IMR-90 (cell line): ENCODE measurements at regions not wholly inside any gene's neighbourhood (a gene's known extent, or its start where the extent isn't known, plus 50 kb on each side); places are given as distances from the start of the nearest gene placed in this dataset.

Experiments used
- ATAC-seq: fragments of 200-7000 bp; cut with Tn5 transposase; 2 replicates; pipeline ENCODE4 v1.9.1; 2020; ENCODE audit warnings: low read depth, mild to moderate bottlenecking, moderate library complexity
- BruUV-seq: library from RNA; stranded (reverse); fragments of 400-500 nt; replicated peaks from 2 replicates; lab custom pipeline; 2021; lab: Mats Ljungman, UMichigan
- CTCF ChIA-PET: fragments of 300-600 bp; formaldehyde crosslinking; extraction: SDS; loops from one replicate; lab custom pipeline; 2021; ENCODE audit warnings: antibody characterized with exemption; lab: Yijun Ruan, JAX
- POLR2A ChIA-PET: fragments of 300-600 bp; sonication (Branson Sonifier 250); formaldehyde crosslinking; loops from one replicate; lab custom pipeline; 2022; ENCODE audit warnings: antibody characterized with exemption; ENCODE audit not compliant: unreplicated experiment; lab: Charles Lee
- DNase-seq: peaks from one replicate; pipeline ENCODE4 v3.0.0; 2013
- H2AFZ ChIP-seq: replicated peaks from 2 replicates; pipeline ENCODE3; 2013; ENCODE audit warnings: low read length, mild to moderate bottlenecking; ENCODE audit not compliant: poor library complexity
- H2AK5ac ChIP-seq: 2 replicates; pipeline ENCODE4 v1.6.1; 2013; ENCODE audit warnings: low read depth, low read length, inconsistent platforms
- H2AK9ac ChIP-seq: replicated peaks from 2 replicates; pipeline ENCODE3; 2013; ENCODE audit warnings: mild to moderate bottlenecking, low read depth, low read length, moderate library complexity; ENCODE audit not compliant: poor library complexity
- H2BK120ac ChIP-seq: 2 replicates; pipeline ENCODE4 v1.6.1; 2013; ENCODE audit warnings: low read depth, low read length, inconsistent platforms
- H2BK15ac ChIP-seq: 3 replicates; pipeline ENCODE4 v1.6.1; 2013; ENCODE audit warnings: low read depth, low read length, inconsistent platforms
- H2BK20ac ChIP-seq: 2 replicates; pipeline ENCODE4 v1.6.1; 2013; ENCODE audit warnings: low read depth, mild to moderate bottlenecking, inconsistent platforms, low read length, moderate library complexity
- H2BK5ac ChIP-seq: 2 replicates; pipeline ENCODE4 v1.6.1; 2013; ENCODE audit warnings: mild to moderate bottlenecking, low read depth, low read length, inconsistent platforms; ENCODE audit not compliant: poor library complexity, severe bottlenecking
- H3K14ac ChIP-seq: replicated peaks from 2 replicates; pipeline ENCODE4 v1.6.1; 2013; ENCODE audit warnings: low read depth, low read length, inconsistent platforms
- H3K18ac ChIP-seq: 2 replicates; pipeline ENCODE4 v1.6.1; 2013; ENCODE audit warnings: low read depth, low read length, control low read depth
- H3K23ac ChIP-seq: 2 replicates; pipeline ENCODE4 v1.6.1; 2013; ENCODE audit warnings: low read depth, low read length, inconsistent platforms
- H3K27ac ChIP-seq: 2 replicates; pipeline ENCODE4 v1.5.1; 2013; ENCODE audit warnings: mild to moderate bottlenecking, control low read depth, low read length; ENCODE audit not compliant: insufficient read depth
- H3K27me3 ChIP-seq: 2 replicates; pipeline ENCODE4 v1.6.1; 2013; ENCODE audit warnings: low read length; ENCODE audit not compliant: control insufficient read depth, insufficient read depth
- H3K36me3 ChIP-seq: 2 replicates; pipeline ENCODE4 v1.6.1; 2013; ENCODE audit warnings: low read length, mixed read lengths; ENCODE audit not compliant: control insufficient read depth, insufficient read depth
- H3K4ac ChIP-seq: 2 replicates; pipeline ENCODE4 v1.6.1; 2013; ENCODE audit warnings: low read depth, low read length, inconsistent platforms
- H3K4me1 ChIP-seq: 2 replicates; pipeline ENCODE4 v1.6.1; 2013; ENCODE audit warnings: low read length, mixed read lengths; ENCODE audit not compliant: control insufficient read depth, insufficient read depth
- H3K4me2 ChIP-seq: 2 replicates; pipeline ENCODE4 v1.6.1; 2013; ENCODE audit warnings: low read depth, mild to moderate bottlenecking, control low read depth, low read length, moderate library complexity
- H3K4me3 ChIP-seq: 2 replicates; pipeline ENCODE4 v1.5.1; 2013; ENCODE audit warnings: low read depth, mild to moderate bottlenecking, control low read depth, low read length, moderate library complexity; ENCODE audit not compliant: insufficient read depth
- H3K56ac ChIP-seq: 2 replicates; pipeline ENCODE4 v1.6.1; 2013; ENCODE audit warnings: low read length, inconsistent platforms; ENCODE audit not compliant: insufficient read depth; ENCODE audit errors: extremely low read depth
- H3K79me1 ChIP-seq, 2 experiments: 2 replicates each; pipeline ENCODE4 v1.6.1; 2013; ENCODE audit warnings: low read length in 2 of 2, inconsistent platforms in 1 of 2, low read depth in 1 of 2
- H3K9ac ChIP-seq: 2 replicates; pipeline ENCODE4 v1.6.1; 2013; ENCODE audit warnings: low read depth, low read length, control low read depth
- H3K9me1 ChIP-seq: 2 replicates; pipeline ENCODE4 v1.6.1; 2013; ENCODE audit warnings: low read length, inconsistent platforms; ENCODE audit not compliant: insufficient read depth
- H3K9me3 ChIP-seq: 2 replicates; pipeline ENCODE4 v1.6.1; 2013; ENCODE audit warnings: low read length; ENCODE audit not compliant: control insufficient read depth, insufficient read depth
- H4K20me1 ChIP-seq: 2 replicates; pipeline ENCODE4 v1.6.1; 2013; ENCODE audit warnings: low read length, inconsistent platforms; ENCODE audit not compliant: insufficient read depth
- H4K5ac ChIP-seq: 2 replicates; pipeline ENCODE4 v1.6.1; 2013; ENCODE audit warnings: mild to moderate bottlenecking, low read depth, low read length, control low read depth
- H4K8ac ChIP-seq, 2 experiments: 2 replicates each; pipeline ENCODE4 v1.6.1; 2013; ENCODE audit warnings: low read depth in 2 of 2, low read length in 2 of 2, control low read depth in 1 of 2, inconsistent platforms in 1 of 2
- H4K91ac ChIP-seq: 2 replicates; pipeline ENCODE4 v1.6.1; 2013; ENCODE audit warnings: low read depth, low read length, inconsistent platforms; ENCODE audit not compliant: insufficient read depth
- BHLHE40 ChIP-seq: fragments of 150-350 bp; IDR thresholded peaks from 2 replicates; pipeline ENCODE4 v1.6.1; 2016; ENCODE audit warnings: mild to moderate bottlenecking, low read depth, low read length
- CEBPB ChIP-seq: IDR thresholded peaks from 2 replicates; pipeline ENCODE4 v1.6.1; 2012; ENCODE audit warnings: low read depth, low read length, improper control_type of control experiment
- CHD1 ChIP-seq: IDR thresholded peaks from 2 replicates; pipeline ENCODE4 v1.6.1; 2012; ENCODE audit warnings: low read depth, low read length, improper control_type of control experiment
- FOS ChIP-seq: fragments of 150-350 bp; IDR thresholded peaks from 2 replicates; pipeline ENCODE4 v1.6.1; 2016; ENCODE audit warnings: low read depth, low read length
- MAFK ChIP-seq: IDR thresholded peaks from 2 replicates; pipeline ENCODE4 v1.6.1; 2012; ENCODE audit warnings: low read depth, low read length, improper control_type of control experiment
- MAZ ChIP-seq: IDR thresholded peaks from 2 replicates; pipeline ENCODE4 v1.6.1; 2012; ENCODE audit warnings: low read depth, mild to moderate bottlenecking, low read length, improper control_type of control experiment, moderate library complexity, borderline replicate concordance
- MXI1 ChIP-seq: IDR thresholded peaks from 2 replicates; pipeline ENCODE4 v1.6.1; 2012; ENCODE audit warnings: low read depth, mild to moderate bottlenecking, low read length, moderate library complexity, borderline replicate concordance
- NFE2L2 ChIP-seq: fragments of 150-350 bp; IDR thresholded peaks from 2 replicates; pipeline ENCODE4 v1.6.1; 2016; ENCODE audit warnings: low read depth, mild to moderate bottlenecking, low read length
- POLR2A ChIP-seq: IDR thresholded peaks from 2 replicates; pipeline ENCODE4 v1.6.1; 2012; ENCODE audit warnings: mild to moderate bottlenecking, low read depth, low read length
- RAD21 ChIP-seq: IDR thresholded peaks from 2 replicates; pipeline ENCODE4 v1.6.1; 2012; ENCODE audit warnings: low read length, improper control_type of control experiment
- RCOR1 ChIP-seq: IDR thresholded peaks from 2 replicates; pipeline ENCODE4 v1.6.1; 2012; ENCODE audit warnings: mild to moderate bottlenecking, low read length, improper control_type of control experiment; ENCODE audit not compliant: insufficient replicate concordance
- RFX5 ChIP-seq: IDR thresholded peaks from 2 replicates; pipeline ENCODE4 v1.8.0; 2012; ENCODE audit warnings: low read depth, mild to moderate bottlenecking, low read length, moderate library complexity
- SMC3 ChIP-seq: fragments of 150-350 bp; IDR thresholded peaks from 2 replicates; pipeline ENCODE4 v1.6.1; 2016; ENCODE audit warnings: low read depth, mild to moderate bottlenecking, antibody characterized with exemption, low read length, moderate library complexity
- WGBS, 2 experiments: methylation state at CpG; one replicate each; pipeline versions ENCODE4 v1.1.5 to v1.1.7; 2013; ENCODE audit warnings: missing lambda C conversion rate in 2 of 2; ENCODE audit not compliant: insufficient read length in 1 of 2; ENCODE audit errors: extremely low coverage in 2 of 2; 5-methylcytosine and 5-hydroxymethylcytosine counted together
- dilution Hi-C: fragments of 300-500 bp; cut with HindIII; formaldehyde crosslinking; loops from one replicate; pipeline ENCODE4 v1.14.3; 2018; ENCODE audit warnings: low sequenced_read_pairs; ENCODE audit not compliant: unreplicated experiment
- in situ Hi-C: fragments of 300-500 bp; cut with MboI; formaldehyde crosslinking; loops from 3 replicates; pipeline ENCODE4 v1.14.3; 2019; ENCODE audit warnings: low sequenced_read_pairs, inconsistent platforms, mixed read lengths
- intact Hi-C: fragments of 100-400 bp; cut with micrococcal nuclease; formaldehyde crosslinking; loops from 2 replicates; pipeline ENCODE4 v1.10.0; 2022
- TF ChIP-seq, protein P1 (sequence below): conservative IDR thresholded peaks from 2 replicates; pipeline ENCODE4 v1.5.1; 2012; ENCODE audit warnings: mild to moderate bottlenecking, low read depth, low read length, improper control_type of control experiment
- TF ChIP-seq, protein P2 (sequence below): fragments of 150-350 bp; IDR thresholded peaks from 2 replicates; pipeline ENCODE4 v1.6.1; 2016; ENCODE audit warnings: low read depth, mild to moderate bottlenecking, low read length, moderate library complexity, borderline replicate concordance
- TF ChIP-seq, protein P3 (sequence below): fragments of 150-350 bp; IDR thresholded peaks from 2 replicates; pipeline ENCODE4 v1.6.1; 2017; ENCODE audit warnings: mild to moderate bottlenecking, antibody characterized with exemption, low read length, low read depth

DNA sequence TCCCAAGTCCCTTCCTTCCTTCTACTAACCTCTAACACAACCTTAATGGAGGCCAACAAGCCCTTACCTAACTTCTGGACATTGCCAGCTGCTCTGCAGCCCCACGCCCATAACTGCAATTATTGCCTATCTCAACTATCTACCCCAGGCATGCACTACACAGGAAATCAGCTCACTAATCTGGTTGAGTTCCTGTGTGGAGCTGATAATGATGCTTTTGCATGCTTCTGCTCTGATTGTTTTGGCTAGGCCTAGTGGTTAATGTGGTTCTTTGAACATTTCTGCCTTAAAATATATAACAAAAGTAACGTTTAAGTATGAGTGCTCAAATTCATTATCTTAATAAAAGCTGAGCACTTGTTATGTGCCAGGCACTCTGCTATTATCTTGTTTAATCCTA is 463.9 kb downstream of the MFSD1 start:
- no peak overlapping the region for H3K56ac ChIP-seq
- no peak overlapping the region for H3K27ac ChIP-seq
- no peak overlapping the region for H3K18ac ChIP-seq
- no peak for ATAC-seq
- no peaks in the 10 kb centered on the region for H3K79me1 ChIP-seq
- no peaks in the 10 kb centered on the region for H4K20me1 ChIP-seq
- no peak overlapping the region for H2AK5ac ChIP-seq
- H3K9ac ChIP-seq, result no peak overlapping the region
- ChIA-PET CTCF (interaction anchor here (0.7 to 1.7 kb wide), 2 partner anchors 16 to 321 kb away, joined by 3 to 8 read pairs; no protein-coding TSS in a partner anchor), POLR2A (no interaction called here)
- no peak overlapping the region for H2BK20ac ChIP-seq
- no peaks in the 10 kb centered on the region for H3K9me3 ChIP-seq
- H3K36me3 ChIP-seq, result no peaks in the 10 kb centered on the region
- H2AK9ac ChIP-seq, result no peak overlapping the region
- H3K4me3 ChIP-seq, result no peak overlapping the region
- DNase-seq, result no peak
- intact Hi-C loops (loop anchor here (5.0 kb wide), 1 partner anchor 617 kb away; no protein-coding TSS in a partner anchor), dilution Hi-C loops (no loop called here), in situ Hi-C loops (loop anchor here (5.0 to 25.0 kb wide), 3 partner anchors 542 to 747 kb away; partner anchors contain the start of gene GFM1)
- BruUV-seq, result no TSS peak
- peaks cover 5% of the 10 kb centered on the region; the same call in 1 of the 2 replicates for H3K27me3 ChIP-seq
- H2BK5ac ChIP-seq, result no peak overlapping the region
- no peak overlapping the region for H4K5ac ChIP-seq
- no peak overlapping the region for H3K23ac ChIP-seq
- H3K9me1 ChIP-seq, result no peaks in the 10 kb centered on the region
- H3K14ac ChIP-seq, result no peak overlapping the region
- no peaks in the 10 kb centered on the region for H3K4me1 ChIP-seq
- H3K4me2 ChIP-seq, result no peak overlapping the region
- TF ChIP-seq MAZ, result no peak
- TF ChIP-seq BHLHE40, result no peak
- no peak for TF ChIP-seq MAFK
- TF ChIP-seq CHD1, result no peak
- no peak for TF ChIP-seq POLR2A
- TF ChIP-seq RAD21, result no peak
- TF ChIP-seq, protein P1, sequence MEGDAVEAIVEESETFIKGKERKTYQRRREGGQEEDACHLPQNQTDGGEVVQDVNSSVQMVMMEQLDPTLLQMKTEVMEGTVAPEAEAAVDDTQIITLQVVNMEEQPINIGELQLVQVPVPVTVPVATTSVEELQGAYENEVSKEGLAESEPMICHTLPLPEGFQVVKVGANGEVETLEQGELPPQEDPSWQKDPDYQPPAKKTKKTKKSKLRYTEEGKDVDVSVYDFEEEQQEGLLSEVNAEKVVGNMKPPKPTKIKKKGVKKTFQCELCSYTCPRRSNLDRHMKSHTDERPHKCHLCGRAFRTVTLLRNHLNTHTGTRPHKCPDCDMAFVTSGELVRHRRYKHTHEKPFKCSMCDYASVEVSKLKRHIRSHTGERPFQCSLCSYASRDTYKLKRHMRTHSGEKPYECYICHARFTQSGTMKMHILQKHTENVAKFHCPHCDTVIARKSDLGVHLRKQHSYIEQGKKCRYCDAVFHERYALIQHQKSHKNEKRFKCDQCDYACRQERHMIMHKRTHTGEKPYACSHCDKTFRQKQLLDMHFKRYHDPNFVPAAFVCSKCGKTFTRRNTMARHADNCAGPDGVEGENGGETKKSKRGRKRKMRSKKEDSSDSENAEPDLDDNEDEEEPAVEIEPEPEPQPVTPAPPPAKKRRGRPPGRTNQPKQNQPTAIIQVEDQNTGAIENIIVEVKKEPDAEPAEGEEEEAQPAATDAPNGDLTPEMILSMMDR, result no peak
- TF ChIP-seq CEBPB, result no peak
- no peak for TF ChIP-seq RFX5
- TF ChIP-seq NFE2L2, result no peak
- TF ChIP-seq, protein P2, sequence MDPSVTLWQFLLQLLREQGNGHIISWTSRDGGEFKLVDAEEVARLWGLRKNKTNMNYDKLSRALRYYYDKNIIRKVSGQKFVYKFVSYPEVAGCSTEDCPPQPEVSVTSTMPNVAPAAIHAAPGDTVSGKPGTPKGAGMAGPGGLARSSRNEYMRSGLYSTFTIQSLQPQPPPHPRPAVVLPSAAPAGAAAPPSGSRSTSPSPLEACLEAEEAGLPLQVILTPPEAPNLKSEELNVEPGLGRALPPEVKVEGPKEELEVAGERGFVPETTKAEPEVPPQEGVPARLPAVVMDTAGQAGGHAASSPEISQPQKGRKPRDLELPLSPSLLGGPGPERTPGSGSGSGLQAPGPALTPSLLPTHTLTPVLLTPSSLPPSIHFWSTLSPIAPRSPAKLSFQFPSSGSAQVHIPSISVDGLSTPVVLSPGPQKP, result no peak
- TF ChIP-seq SMC3, result no peak
- no peak for TF ChIP-seq MXI1
- TF ChIP-seq FOS, result no peak
- TF ChIP-seq, protein P3, sequence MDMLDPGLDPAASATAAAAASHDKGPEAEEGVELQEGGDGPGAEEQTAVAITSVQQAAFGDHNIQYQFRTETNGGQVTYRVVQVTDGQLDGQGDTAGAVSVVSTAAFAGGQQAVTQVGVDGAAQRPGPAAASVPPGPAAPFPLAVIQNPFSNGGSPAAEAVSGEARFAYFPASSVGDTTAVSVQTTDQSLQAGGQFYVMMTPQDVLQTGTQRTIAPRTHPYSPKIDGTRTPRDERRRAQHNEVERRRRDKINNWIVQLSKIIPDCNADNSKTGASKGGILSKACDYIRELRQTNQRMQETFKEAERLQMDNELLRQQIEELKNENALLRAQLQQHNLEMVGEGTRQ, result no peak
- no peak for TF ChIP-seq RCOR1
- no peak overlapping the region for H4K8ac ChIP-seq
- no peak overlapping the region for H2BK15ac ChIP-seq
- no peak overlapping the region for H2AFZ ChIP-seq
- H3K4ac ChIP-seq, result no peak overlapping the region
- no peak overlapping the region for H2BK120ac ChIP-seq
- no CpG with 5 or more reads among the region's 2 CpGs for WGBS, 2 experiments
- no peak overlapping the region for H4K91ac ChIP-seq
